ENCODE measurements at regions not wholly inside any gene's neighbourhood (a gene's known extent, or its start where the extent isn't known, plus 50 kb on each side); places are given as distances from the start of the nearest gene placed in this dataset.

- DNase-seq (ENCODE audit: low spot score), result no peak
Observed at GRCh38 chr18:43572163-43572562, 294.9 kb upstream of the SYT4 start.

- DNase-seq (ENCODE audit: low spot score), result no peak
Observed at GRCh38 chr18:43574974-43575373, 297.7 kb upstream of the SYT4 start.

DNA sequence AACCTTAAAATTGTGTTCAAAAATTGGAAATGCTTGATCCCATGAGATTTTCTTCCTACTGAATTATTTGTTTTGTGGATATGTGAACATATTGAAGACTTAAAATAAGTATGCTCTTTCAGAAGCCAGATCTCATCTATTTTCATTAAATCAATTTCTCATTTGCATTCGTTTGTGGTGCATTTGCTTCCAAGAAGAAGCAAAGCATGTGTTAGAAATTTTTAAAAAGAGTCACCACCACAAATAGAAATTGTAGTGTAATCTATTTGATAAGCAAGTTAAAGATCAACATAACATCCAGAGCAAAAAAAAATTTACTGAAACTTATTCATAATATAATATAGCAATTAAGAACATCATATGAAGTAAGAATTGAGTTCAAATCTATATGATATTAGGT is 300.9 kb upstream of the SYT4 start:
- DNase-seq (ENCODE audit: low spot score), result no peak

DNA sequence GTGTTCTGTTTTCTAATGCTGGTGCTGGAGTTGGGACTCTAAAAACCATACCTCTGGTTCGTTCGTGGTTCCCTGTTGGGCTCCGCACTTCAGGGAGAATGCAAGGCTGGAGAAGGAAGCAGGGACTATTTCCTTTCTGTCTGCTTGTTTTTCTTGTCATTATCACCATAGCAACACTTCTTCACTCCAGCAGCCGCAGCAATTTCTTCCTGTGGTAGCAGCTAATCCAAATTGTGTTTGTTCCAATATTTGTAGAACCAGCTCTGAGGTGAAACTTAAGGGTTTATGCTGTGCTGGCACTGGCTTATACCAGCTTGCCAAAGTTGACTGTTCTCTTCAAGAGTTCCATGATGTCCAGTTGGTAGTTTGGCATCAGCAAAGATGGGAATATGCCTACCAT is 301.4 kb upstream of the SYT4 start:
- no peak for DNase-seq (ENCODE audit: low spot score)

GRCh38 chr18:43581936-43582519 is 304.7 kb upstream of the SYT4 start:
- DNase-seq (ENCODE audit: low spot score), result no peak

DNA sequence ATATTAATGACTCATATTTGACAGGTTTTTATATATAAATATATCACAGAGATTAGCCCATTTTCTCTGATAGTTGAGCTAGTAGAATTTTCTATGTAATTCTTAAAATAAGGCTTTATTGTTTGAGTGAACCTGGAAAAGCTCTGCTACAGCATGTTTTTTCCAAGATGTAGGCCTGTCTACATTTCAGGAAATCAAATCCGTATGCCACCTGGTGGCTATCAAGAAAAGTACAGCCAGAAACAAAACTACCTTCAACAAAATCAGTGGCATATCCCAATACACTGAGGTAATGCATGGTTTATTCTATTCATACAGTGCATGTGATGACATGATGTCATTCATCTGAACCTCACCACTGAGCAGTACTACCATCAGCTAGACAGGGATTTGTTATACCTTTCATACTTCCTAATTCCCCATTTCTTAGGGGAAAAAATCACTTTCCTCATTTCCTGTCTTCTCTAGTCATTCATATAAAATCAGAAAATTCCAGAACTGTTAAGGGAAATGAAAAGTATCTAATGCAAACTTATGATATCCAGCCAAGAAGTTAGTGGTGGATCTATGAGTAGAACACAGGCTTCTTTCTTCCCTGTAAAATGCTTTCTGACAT is 310.4 kb upstream of the SYT4 start:
- DNase-seq (ENCODE audit: low spot score), result peak; percentile 19

- DNase-seq (ENCODE audit: low spot score), result no peak
Observed at GRCh38 chr18:43588838-43589237, 311.5 kb upstream of the SYT4 start.

DNA sequence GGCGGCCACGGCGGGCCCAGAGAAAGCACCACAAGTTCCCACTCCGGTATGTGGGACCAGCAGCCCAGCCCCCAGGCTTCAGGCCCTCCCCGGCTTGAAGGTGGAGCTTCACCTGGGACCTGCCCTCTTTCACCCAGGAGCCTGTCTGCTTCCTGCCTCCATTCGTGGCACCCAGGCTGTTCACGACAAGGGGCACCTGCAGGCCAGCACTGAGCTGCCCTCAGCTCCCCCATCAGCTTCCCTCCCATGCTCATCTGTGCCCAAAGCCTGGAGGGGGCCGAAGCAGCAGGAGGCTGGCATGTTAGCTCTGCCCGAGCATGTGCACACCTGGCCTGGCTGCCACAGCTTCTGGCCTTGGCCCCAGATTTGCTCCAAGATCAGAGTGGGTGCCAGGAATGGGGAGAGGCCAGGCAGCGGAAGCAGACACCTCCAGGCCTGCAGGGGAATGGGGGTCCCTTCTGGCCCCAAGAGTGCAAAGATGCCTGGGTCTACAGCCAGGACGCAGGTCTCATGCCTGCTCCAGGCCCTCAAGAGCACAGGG is 312.4 kb upstream of the SYT4 start:
- no peak for DNase-seq (ENCODE audit: low spot score)

- no peak for DNase-seq (ENCODE audit: low spot score)
Observed at GRCh38 chr18:43590182-43590903, 313.1 kb upstream of the SYT4 start.

- no peak for DNase-seq (ENCODE audit: low spot score)
Observed at GRCh38 chr18:43592269-43592668, 315.0 kb upstream of the SYT4 start.

DNA sequence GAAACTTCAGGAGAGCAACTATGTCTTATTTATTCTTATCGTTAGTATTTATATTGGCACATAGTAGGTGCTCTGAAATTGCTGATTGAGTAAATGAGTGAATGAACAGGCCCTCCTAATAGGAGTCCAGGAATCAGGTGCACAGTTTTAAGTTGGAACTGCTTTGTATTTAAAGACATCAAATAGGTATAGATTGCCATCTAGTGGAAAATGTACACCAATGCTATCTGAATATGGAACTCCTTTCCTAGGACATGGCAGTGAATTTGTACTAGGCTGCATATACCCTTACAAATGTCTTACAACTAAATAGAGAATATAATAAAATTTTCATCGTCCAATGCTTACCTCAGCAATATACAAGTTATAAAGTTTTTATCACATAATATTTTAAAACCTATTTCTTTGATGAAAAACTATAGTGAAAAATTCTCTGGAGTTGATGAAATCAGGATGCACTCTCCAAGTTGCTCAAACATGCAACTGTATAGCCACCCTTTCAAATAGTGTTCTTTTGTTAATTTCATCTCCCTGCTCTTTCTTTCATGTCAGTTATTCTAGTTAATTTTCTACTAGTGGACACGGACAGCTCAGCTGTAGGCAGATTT is 318.9 kb upstream of the SYT4 start:
- no peak for DNase-seq (ENCODE audit: low spot score)

DNA sequence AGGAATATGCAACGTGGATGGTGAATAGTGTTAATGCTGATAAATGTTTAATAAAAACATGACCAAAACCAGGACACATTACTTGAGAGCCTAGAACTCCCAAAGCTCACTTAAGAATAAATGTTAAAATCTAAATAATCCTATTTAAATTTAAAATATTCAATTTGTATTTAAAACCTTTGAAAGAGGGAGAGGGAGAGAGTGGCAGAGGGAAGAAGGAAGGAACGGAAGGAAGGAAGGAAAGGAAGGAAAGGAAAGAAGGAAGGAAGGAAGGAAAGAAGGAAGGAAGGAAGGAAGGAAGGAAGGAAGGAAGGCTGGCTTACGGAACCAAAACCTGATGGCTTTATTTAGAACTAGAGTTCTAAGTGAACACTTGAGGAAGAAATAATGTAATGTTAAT is 324.1 kb upstream of the SYT4 start:
- no peak for DNase-seq (ENCODE audit: low spot score)

DNA sequence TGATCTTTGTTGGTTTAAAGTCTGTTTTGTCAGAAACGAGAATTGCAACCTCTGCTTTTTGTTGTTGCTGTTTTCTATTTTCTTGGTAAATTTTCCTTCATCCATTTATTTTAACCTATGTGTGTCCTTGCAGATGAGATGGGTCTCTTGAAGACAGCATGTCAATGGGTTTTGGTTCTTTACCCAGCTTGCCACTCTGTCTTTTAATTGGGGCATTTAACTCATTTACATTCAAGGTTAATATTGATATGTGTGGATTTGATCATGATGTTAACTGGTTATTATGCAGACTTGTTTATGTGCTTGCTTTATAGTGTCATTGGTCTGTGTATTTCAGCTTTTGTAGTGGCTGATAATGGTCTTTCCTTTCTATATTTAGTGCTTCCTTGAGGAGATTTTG is 327.9 kb upstream of the SYT4 start:
- DNase-seq (ENCODE audit: low spot score), result no peak

- no peak for DNase-seq (ENCODE audit: low spot score)
Observed at GRCh38 chr18:43606795-43607194, 329.5 kb upstream of the SYT4 start.

DNA sequence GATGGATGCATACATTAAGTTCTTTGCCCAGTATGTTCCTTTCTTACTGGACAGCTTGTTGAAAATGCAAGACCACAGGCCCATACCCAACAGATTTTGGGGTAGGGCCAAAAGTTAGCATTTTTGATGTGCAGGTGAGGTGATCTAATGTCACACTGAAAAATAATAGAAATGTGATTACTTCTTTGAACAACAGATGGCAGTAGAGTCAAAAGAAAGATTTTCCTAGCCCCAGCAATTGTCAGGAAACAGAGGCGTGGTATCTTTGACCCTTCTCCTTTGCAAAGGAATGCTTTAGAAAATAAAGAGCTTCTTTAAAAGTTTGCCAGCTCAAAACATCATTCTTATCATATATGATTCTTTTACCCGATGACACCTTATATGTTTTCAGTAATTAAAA is 343.6 kb upstream of the SYT4 start:
- peak; percentile 12 for DNase-seq (ENCODE audit: low spot score)

DNA sequence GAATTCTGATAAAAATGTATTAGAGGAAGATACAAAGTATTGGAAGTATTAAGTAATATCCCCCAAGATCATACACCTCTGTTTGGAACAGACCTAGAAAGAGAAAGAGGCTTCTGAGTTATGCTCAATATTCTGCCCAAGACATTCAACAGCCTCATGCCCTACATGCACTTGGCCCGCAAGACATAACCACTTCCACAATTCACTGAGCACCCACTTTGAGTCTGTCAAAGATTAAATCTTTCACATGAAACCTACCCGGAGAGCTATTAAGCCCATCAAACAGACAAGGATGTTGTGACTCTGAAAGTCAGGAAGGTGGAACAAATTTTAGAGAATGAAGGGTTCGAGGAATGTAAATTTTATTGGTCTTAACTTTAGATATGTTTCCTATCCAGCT is 344.7 kb upstream of the SYT4 start:
- no peak for DNase-seq (ENCODE audit: low spot score)

- no peak for DNase-seq (ENCODE audit: low spot score)
Observed at GRCh38 chr18:43625582-43625981, 348.3 kb upstream of the SYT4 start.

GRCh38 chr18:43627848-43628530 is 350.7 kb upstream of the SYT4 start:
- DNase-seq (ENCODE audit: low spot score), result no peak

DNA sequence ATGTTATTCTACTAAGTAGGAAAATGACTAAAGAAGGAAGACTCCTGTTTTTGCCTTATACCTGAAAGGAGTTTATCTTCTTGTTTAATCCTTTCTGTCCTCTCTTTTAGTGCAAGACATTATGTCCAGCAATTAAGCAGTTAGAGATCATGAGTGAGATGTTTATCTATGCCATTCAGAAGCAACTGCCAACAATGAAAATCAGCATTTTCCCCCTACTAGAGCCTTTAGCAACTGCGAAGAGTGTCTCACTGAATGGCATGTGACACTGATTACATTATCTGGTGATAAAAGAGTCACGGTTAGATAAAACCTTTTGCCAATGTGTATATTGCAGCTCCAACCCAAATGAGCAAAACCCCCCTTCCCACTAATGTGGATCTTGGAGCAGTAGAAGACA is 357.7 kb upstream of the SYT4 start:
- DNase-seq (ENCODE audit: low spot score), result no peak

DNA sequence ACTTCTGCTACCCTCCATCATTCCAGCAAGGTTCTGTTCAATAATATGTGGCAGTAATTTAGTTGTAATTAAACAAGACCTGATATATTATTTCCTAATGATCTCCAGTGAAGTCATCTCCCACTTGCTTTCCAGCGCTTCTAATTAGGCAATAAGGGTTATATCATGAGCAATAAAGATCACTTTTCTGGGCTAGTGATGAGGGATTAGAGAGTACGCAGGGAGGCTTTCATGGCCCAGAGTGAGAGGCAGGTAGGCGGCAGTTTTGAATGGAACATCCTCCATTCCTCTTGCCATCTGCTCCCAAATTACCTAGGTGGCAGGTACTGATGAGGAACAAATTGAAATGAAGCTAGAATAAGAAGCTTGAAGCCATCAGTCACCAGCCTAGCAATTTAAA is 358.1 kb upstream of the SYT4 start:
- no peak for DNase-seq (ENCODE audit: low spot score)

DNA sequence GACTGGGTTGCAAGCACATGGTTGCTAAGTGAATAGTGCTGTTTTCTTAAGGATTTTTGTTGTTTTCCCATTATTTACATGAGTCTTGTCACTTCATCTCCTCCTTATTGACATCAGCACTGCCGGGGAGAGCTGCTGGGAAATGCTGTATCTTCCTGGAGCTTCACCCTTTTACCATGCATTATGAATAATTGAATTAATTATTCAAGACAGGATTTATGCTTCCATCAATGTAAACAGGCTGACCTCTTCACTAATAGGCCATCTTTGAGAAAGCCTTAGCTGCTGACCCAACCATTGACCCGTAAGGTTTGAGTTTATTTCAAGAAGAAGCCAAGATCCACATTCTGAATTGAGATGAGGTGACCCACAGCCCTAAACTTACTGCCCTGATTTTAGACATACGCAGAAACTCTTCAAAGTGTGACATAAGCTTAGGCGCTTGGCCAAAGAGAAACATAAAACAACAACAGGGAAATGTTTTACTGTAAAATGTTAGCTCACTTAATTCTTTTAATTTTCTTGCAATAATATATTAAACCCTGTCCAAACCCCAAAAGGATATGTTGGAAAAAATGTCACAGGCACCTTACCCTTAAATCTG is 365.5 kb upstream of the SYT4 start:
- DNase-seq (ENCODE audit: low spot score), result no peak

- no peak for DNase-seq (ENCODE audit: low spot score)
Observed at GRCh38 chr18:43648002-43648401, 370.7 kb upstream of the SYT4 start.
